OCI-LY7 (cell line): ENCODE measurements at regions not wholly inside any gene's neighbourhood (a gene's known extent, or its start where the extent isn't known, plus 50 kb on each side); places are given as distances from the start of the nearest gene placed in this dataset.

Experiments used
- CTCF ChIP-seq: fragments of 200-600 bp; sonication (generic); conservative IDR thresholded peaks from 2 replicates; pipeline ENCODE4 v1.5.1; 2014; ENCODE audit warnings: mild to moderate bottlenecking, antibody characterized with exemption, low read length, moderate library complexity, mixed read lengths
- EZH2phosphoT487 ChIP-seq: fragments of 200-600 bp; sonication (generic); IDR thresholded peaks from 2 replicates; pipeline ENCODE4 v1.6.1; 2018; ENCODE audit warnings: low read depth, borderline replicate concordance, mild to moderate bottlenecking, mixed run types, antibody characterized with exemption, low read length, moderate library complexity, mixed read lengths

- TF ChIP-seq CTCF, result no peak
- no peak for TF ChIP-seq EZH2phosphoT487
Measured at GRCh38 chr20:50271612-50272011, 81.0 kb downstream of the CEBPB start.
